DND-41 (cell line): ENCODE measurements at regions not wholly inside any gene's neighbourhood (a gene's known extent, or its start where the extent isn't known, plus 50 kb on each side); places are given as distances from the start of the nearest gene placed in this dataset.

Experiments used
- ATAC-seq: fragments of 200-7000 bp; cut with Tn5 transposase; 3 replicates; pipeline ENCODE4 v1.9.1; 2021; ENCODE audit warnings: low read depth; ENCODE audit not compliant: insufficient read depth
- DNase-seq: peaks from one replicate; pipeline ENCODE4 v3.0.0-alpha.2; 2020
- H2AFZ ChIP-seq: 2 replicates; pipeline ENCODE4 v1.6.0; 2012; ENCODE audit warnings: low read depth, low read length
- H3K27ac ChIP-seq: 2 replicates; pipeline ENCODE4 v1.5.1; 2012; ENCODE audit warnings: low read length, inconsistent platforms
- H3K27me3 ChIP-seq: fragments of 200-600 bp; sonication (generic); 2 replicates; pipeline ENCODE4 v1.6.0; 2012; ENCODE audit warnings: low read length, mild to moderate bottlenecking, inconsistent platforms; ENCODE audit not compliant: insufficient read depth, poor library complexity
- H3K36me3 ChIP-seq: 2 replicates; pipeline ENCODE4 v1.5.1; 2012; ENCODE audit warnings: low read length, inconsistent platforms; ENCODE audit not compliant: insufficient read depth
- H3K4me1 ChIP-seq: 2 replicates; pipeline ENCODE4 v1.5.1; 2012; ENCODE audit warnings: mild to moderate bottlenecking, low read length; ENCODE audit not compliant: insufficient read depth
- H3K4me2 ChIP-seq: 2 replicates; pipeline ENCODE4 v1.6.0; 2012; ENCODE audit warnings: mild to moderate bottlenecking, moderate library complexity, low read length, inconsistent platforms; ENCODE audit not compliant: insufficient read depth
- H3K4me3 ChIP-seq, 2 experiments: fragments of 200-600 bp in 1 of 2; shearing (Covaris generic) in 1 of 2; 2 replicates each; pipeline ENCODE4 v1.5.1; 2012 to 2016; ENCODE audit warnings: inconsistent platforms in 2 of 2, low read length in 2 of 2, mild to moderate bottlenecking in 2 of 2, low read depth in 1 of 2, moderate library complexity in 1 of 2
- H3K79me2 ChIP-seq: 2 replicates; pipeline ENCODE4 v1.6.0; 2012; ENCODE audit warnings: low read length, inconsistent platforms; ENCODE audit not compliant: insufficient read depth
- H3K9ac ChIP-seq: 2 replicates; pipeline ENCODE4 v1.6.0; 2012; ENCODE audit warnings: low read depth, mild to moderate bottlenecking, inconsistent platforms, low read length, moderate library complexity
- H3K9me3 ChIP-seq: 2 replicates; pipeline ENCODE4 v1.5.1; 2012; ENCODE audit warnings: low read length, moderate library complexity, mild to moderate bottlenecking, inconsistent platforms; ENCODE audit not compliant: insufficient read depth, severe bottlenecking
- H4K20me1 ChIP-seq: 2 replicates; pipeline ENCODE4 v1.6.0; 2012; ENCODE audit warnings: low read length; ENCODE audit not compliant: insufficient read depth
- CTCF ChIP-seq: IDR thresholded peaks from 2 replicates; pipeline ENCODE4 v1.5.1; 2012; ENCODE audit warnings: borderline replicate concordance, low read length, moderate library complexity, mild to moderate bottlenecking; ENCODE audit not compliant: poor library complexity, severe bottlenecking; ENCODE audit errors: extremely low read depth
- EZH2 ChIP-seq: IDR thresholded peaks from 3 replicates; pipeline ENCODE4 v1.6.1; 2012; ENCODE audit warnings: borderline replicate concordance, low read depth, mild to moderate bottlenecking, moderate library complexity, low read length, inconsistent platforms; ENCODE audit not compliant: severe bottlenecking

GRCh38 chrX:20412871-20413486 is 146.3 kb upstream of the RPS6KA3 start:
- H3K79me2 ChIP-seq = no peaks in the 10 kb centered on the region
- no peak overlapping the region for H3K4me2 ChIP-seq
- H3K9me3 ChIP-seq = no peaks in the 10 kb centered on the region
- no peak overlapping the region for H3K27ac ChIP-seq
- H3K9ac ChIP-seq = no peak overlapping the region
- H4K20me1 ChIP-seq = no peaks in the 10 kb centered on the region
- no peaks in the 10 kb centered on the region for H3K27me3 ChIP-seq
- TF ChIP-seq CTCF = no peak
- no peak for TF ChIP-seq EZH2
- no peaks in the 10 kb centered on the region for H3K36me3 ChIP-seq
- no peak overlapping the region for H3K4me3 ChIP-seq
- H3K4me1 ChIP-seq = peaks cover 5% of the 10 kb centered on the region
- ATAC-seq (peak; percentile 87), DNase-seq (peak; percentile 58)
- H2AFZ ChIP-seq = no peak overlapping the region

GRCh38 chrX:20410540-20410939 is 143.8 kb upstream of the RPS6KA3 start:
- no peaks in the 10 kb centered on the region for H4K20me1 ChIP-seq
- ATAC-seq (no peak), DNase-seq (no peak)
- no peaks in the 10 kb centered on the region for H3K79me2 ChIP-seq
- H3K4me2 ChIP-seq = no peak overlapping the region
- H3K9me3 ChIP-seq = no peaks in the 10 kb centered on the region
- H3K27ac ChIP-seq = no peak overlapping the region
- no peak overlapping the region for H2AFZ ChIP-seq
- no peaks in the 10 kb centered on the region for H3K4me1 ChIP-seq
- no peak overlapping the region for H3K4me3 ChIP-seq
- H3K9ac ChIP-seq = no peak overlapping the region
- TF ChIP-seq CTCF = no peak
- no peak for TF ChIP-seq EZH2
- H3K27me3 ChIP-seq = no peaks in the 10 kb centered on the region
- no peaks in the 10 kb centered on the region for H3K36me3 ChIP-seq

GRCh38 chrX:20409991-20410390 is 143.3 kb upstream of the RPS6KA3 start:
- Histone ChIP-seq H3K79me2 (no peaks in the 10 kb centered on the region), H3K9me3 (no peaks in the 10 kb centered on the region), H3K27me3 (no peaks in the 10 kb centered on the region), H3K9ac (no peak overlapping the region), H2AFZ (no peak overlapping the region), H3K36me3 (no peaks in the 10 kb centered on the region), H3K4me2 (no peak overlapping the region), H3K4me3 (no peak overlapping the region), H4K20me1 (no peaks in the 10 kb centered on the region), H3K27ac (no peak overlapping the region), H3K4me1 (no peaks in the 10 kb centered on the region)
- DNase-seq (no peak), ATAC-seq (no peak)
- no peak for TF ChIP-seq EZH2
- TF ChIP-seq CTCF = no peak
